SK-N-SH (cell line): ENCODE measurements at regions not wholly inside any gene's neighbourhood (a gene's known extent, or its start where the extent isn't known, plus 50 kb on each side); places are given as distances from the start of the nearest gene placed in this dataset.

Source experiments
- CTCF ChIA-PET: fragments of 300-600, 350-600 bp; formaldehyde crosslinking; extraction: SDS; loops from one replicate; lab custom pipeline; 2021; lab: Yijun Ruan, JAX
- POLR2A ChIA-PET: fragments of 350-600 bp; sonication (Branson Sonifier 250); formaldehyde crosslinking; extraction: SDS; loops from one replicate; lab custom pipeline; 2020; ENCODE audit warnings: antibody characterized with exemption, inconsistent platforms; lab: Yijun Ruan, JAX
- DNase-seq: peaks from one replicate; pipeline ENCODE4 v3.0.0; 2012
- H2AFZ ChIP-seq: fragments of 200-600 bp; sonication (generic); 2 replicates; pipeline ENCODE4 v1.8.1; 2016; ENCODE audit warnings: antibody characterized with exemption, mild to moderate bottlenecking, low read depth
- H3F3A ChIP-seq: fragments of 200-600 bp; sonication (generic); replicated peaks from 2 replicates; pipeline ENCODE3; 2016; ENCODE audit warnings: antibody characterized with exemption, mild to moderate bottlenecking; ENCODE audit not compliant: insufficient read depth
- H3K27ac ChIP-seq, 2 experiments: fragments of 200-500 bp in 1 of 2; fragments of 200-600 bp in 1 of 2; sonication (Bioruptor generic) in 1 of 2; sonication (generic), shearing (Covaris generic) in 1 of 2; 2 replicates each; pipeline versions ENCODE4 v1.5.1 to v1.6.1; 2014 to 2016; ENCODE audit warnings: low read depth in 2 of 2, inconsistent platforms in 1 of 2, low read length in 1 of 2, mild to moderate bottlenecking in 1 of 2, mixed read lengths in 1 of 2
- H3K27me3 ChIP-seq: fragments of 200-600 bp; sonication (generic), shearing (Covaris generic); 2 replicates; pipeline ENCODE4 v1.6.1; 2016; ENCODE audit warnings: mixed run types; ENCODE audit not compliant: insufficient read depth
- H3K36me3 ChIP-seq, 2 experiments: fragments of 200-500 bp in 1 of 2; fragments of 200-600 bp in 1 of 2; sonication (Bioruptor generic) in 1 of 2; sonication (generic) in 1 of 2; replicated peaks in 1 of 2; 2 replicates each; pipeline versions ENCODE3 to v1.5.1; 2014 to 2016; ENCODE audit warnings: low read length in 1 of 2, mild to moderate bottlenecking in 1 of 2; ENCODE audit not compliant: insufficient read depth in 2 of 2, control insufficient read depth in 1 of 2
- H3K4me1 ChIP-seq, 2 experiments: fragments of 200-500 bp in 1 of 2; fragments of 200-600 bp in 1 of 2; sonication (Bioruptor generic) in 1 of 2; sonication (generic), shearing (Covaris generic) in 1 of 2; 2 replicates each; pipeline versions ENCODE4 v1.5.1 to v1.6.1; 2014 to 2016; ENCODE audit warnings: low read depth in 1 of 2, low read length in 1 of 2, mixed run types in 1 of 2; ENCODE audit not compliant: insufficient read depth in 2 of 2, control insufficient read depth in 1 of 2
- H3K4me2 ChIP-seq: fragments of 200-600 bp; sonication (generic), shearing (Covaris generic); 2 replicates; pipeline ENCODE4 v1.6.1; 2017; ENCODE audit warnings: mixed run types
- H3K4me3 ChIP-seq, 2 experiments: fragments of 200-500 bp in 1 of 2; fragments of 200-600 bp in 1 of 2; sonication (Bioruptor generic) in 1 of 2; sonication (generic), shearing (Covaris generic) in 1 of 2; 2 replicates each; pipeline versions ENCODE4 v1.5.1 to v1.8.1; 2014 to 2016; ENCODE audit warnings: low read depth in 2 of 2, inconsistent platforms in 1 of 2, low read length in 1 of 2, mild to moderate bottlenecking in 1 of 2, mixed read lengths in 1 of 2, moderate library complexity in 1 of 2
- H3K79me2 ChIP-seq: fragments of 200-600 bp; sonication (generic); 2 replicates; pipeline ENCODE4 v1.8.1; 2017; ENCODE audit warnings: mild to moderate bottlenecking; ENCODE audit not compliant: insufficient read depth
- H3K9ac ChIP-seq: fragments of 200-600 bp; sonication (generic); 2 replicates; pipeline ENCODE4 v1.6.1; 2017; ENCODE audit warnings: mixed run types
- H3K9me2 ChIP-seq: fragments of 200-600 bp; sonication (generic); 2 replicates; pipeline ENCODE4 v1.6.1; 2017; ENCODE audit warnings: mixed run types
- H3K9me3 ChIP-seq: fragments of 200-600 bp; sonication (generic); 2 replicates; pipeline ENCODE4 v1.6.1; 2017; ENCODE audit warnings: mixed run types, mild to moderate bottlenecking, moderate library complexity
- H4K20me1 ChIP-seq: fragments of 200-600 bp; sonication (generic); 2 replicates; pipeline ENCODE4 v1.6.1; 2017; ENCODE audit warnings: mild to moderate bottlenecking, mixed run types; ENCODE audit not compliant: insufficient read depth
- CTCF ChIP-seq: fragments of 200-600 bp; sonication (generic); IDR thresholded peaks from 2 replicates; pipeline ENCODE4 v1.6.1; 2017; ENCODE audit warnings: antibody characterized with exemption, mild to moderate bottlenecking, moderate library complexity
- GABPA ChIP-seq: IDR thresholded peaks from 2 replicates; pipeline ENCODE4 v1.4.0; 2012; ENCODE audit warnings: low read depth, mild to moderate bottlenecking
- MXI1 ChIP-seq: IDR thresholded peaks from 2 replicates; pipeline ENCODE4 v1.6.1; 2012; ENCODE audit warnings: mild to moderate bottlenecking, low read depth, low read length, improper control_type of control experiment
- NRF1 ChIP-seq: IDR thresholded peaks from 2 replicates; pipeline ENCODE4 v1.6.1; 2012; ENCODE audit warnings: low read depth, mild to moderate bottlenecking, low read length
- RCOR1 ChIP-seq: fragments of 150-350 bp; IDR thresholded peaks from 2 replicates; pipeline ENCODE4 v1.6.1; 2017; ENCODE audit warnings: antibody characterized with exemption, low read length
- REST ChIP-seq: IDR thresholded peaks from 2 replicates; pipeline ENCODE4 v1.6.1; 2012; ENCODE audit warnings: mild to moderate bottlenecking, low read depth, low read length, moderate library complexity
- RFX5 ChIP-seq: IDR thresholded peaks from 2 replicates; pipeline ENCODE4 v1.6.1; 2012; ENCODE audit warnings: mild to moderate bottlenecking, improper control_type of control experiment, low read length
- SMC3 ChIP-seq: IDR thresholded peaks from 2 replicates; pipeline ENCODE4 v1.6.1; 2012; ENCODE audit warnings: low read depth, low read length, improper control_type of control experiment
- TCF12 ChIP-seq: IDR thresholded peaks from 2 replicates; pipeline ENCODE4 v1.4.0; 2012
- TEAD4 ChIP-seq: IDR thresholded peaks from 2 replicates; pipeline ENCODE4 v1.4.0; 2012; ENCODE audit warnings: mild to moderate bottlenecking, borderline replicate concordance; ENCODE audit not compliant: insufficient read depth
- USF2 ChIP-seq: fragments of 150-350 bp; IDR thresholded peaks from 2 replicates; pipeline ENCODE4 v1.6.1; 2017; ENCODE audit warnings: antibody characterized with exemption, low read length, low read depth, borderline replicate concordance
- WGBS: methylation state at CpG from one replicate; pipeline ENCODE4 v1.1.6; 2017; ENCODE audit warnings: low lambda C conversion rate; 5-methylcytosine and 5-hydroxymethylcytosine counted together

- ChIA-PET CTCF (no interaction called here), POLR2A (no interaction called here)
- H3K27ac ChIP-seq = no peak overlapping the region
- no peaks in the 10 kb centered on the region for H3K79me2 ChIP-seq
- no peak overlapping the region for H3K4me3 ChIP-seq
- no peak for DNase-seq
- no peaks in the 10 kb centered on the region for H3K9me3 ChIP-seq
- H3K36me3 ChIP-seq = no peaks in the 10 kb centered on the region
- WGBS = 71% methylated on average over 3 of the region's 3 CpGs
- H3K27me3 ChIP-seq = no peaks in the 10 kb centered on the region; the same call in 1 of the 2 replicates
- H4K20me1 ChIP-seq = no peaks in the 10 kb centered on the region
- TF ChIP-seq TEAD4 = no peak
- TF ChIP-seq CTCF = no peak
- TF ChIP-seq REST = no peak
- TF ChIP-seq NRF1 = no peak
- no peak for TF ChIP-seq RCOR1
- no peak for TF ChIP-seq USF2
- TF ChIP-seq RFX5 = no peak
- no peaks in the 10 kb centered on the region for H3F3A ChIP-seq
- H3K4me1 ChIP-seq = no peaks in the 10 kb centered on the region
- H2AFZ ChIP-seq = no peak overlapping the region
- H3K4me2 ChIP-seq = no peak overlapping the region
- H3K9me2 ChIP-seq = no peaks in the 10 kb centered on the region
- no peak overlapping the region for H3K9ac ChIP-seq
These were observed 71.2 kb downstream of the SNRPE start for GRCh38 chr1:203932556-203932955.

GRCh38 chr1:203934027-203934426 is 72.6 kb downstream of the SNRPE start:
- H3K4me1 ChIP-seq = no peaks in the 10 kb centered on the region
- TF ChIP-seq GABPA (no peak), NRF1 (no peak), REST (no peak), USF2 (no peak), TCF12 (no peak), MXI1 (no peak), SMC3 (no peak)
- H3K27ac ChIP-seq = no peak overlapping the region
- WGBS = 38% methylated on average over 3 of the region's 3 CpGs
- H4K20me1 ChIP-seq = no peaks in the 10 kb centered on the region
- POLR2A ChIA-PET = no interaction called here
- H3K27me3 ChIP-seq = no peaks in the 10 kb centered on the region; the same call in 1 of the 2 replicates
- H3K4me3 ChIP-seq = no peak overlapping the region
- no peaks in the 10 kb centered on the region for H3K36me3 ChIP-seq
- no peaks in the 10 kb centered on the region for H3K9me2 ChIP-seq
- no peaks in the 10 kb centered on the region for H3F3A ChIP-seq
- CTCF ChIA-PET = interaction anchor here (0.7 kb wide), 1 partner anchor 37 kb away, joined by 3 read pairs; no protein-coding TSS in a partner anchor
- no peaks in the 10 kb centered on the region for H3K9me3 ChIP-seq
- no peak overlapping the region for H2AFZ ChIP-seq
- no peak overlapping the region for H3K4me2 ChIP-seq
- H3K79me2 ChIP-seq = no peaks in the 10 kb centered on the region
- H3K9ac ChIP-seq = no peak overlapping the region
- no peak for DNase-seq
